ENCODE measurements at regions not wholly inside any gene's neighbourhood (a gene's known extent, or its start where the extent isn't known, plus 50 kb on each side); places are given as distances from the start of the nearest gene placed in this dataset.

GRCh38 chr11:116473206-116473769, 299.5 kb downstream of the BUD13 start:
- H3K4me3 Mint-ChIP-seq (ENCODE audit: unreplicated experiment), result no peak overlapping the region
- no peak overlapping the region for H3K27ac Mint-ChIP-seq (ENCODE audit: unreplicated experiment)
- DNase-seq (ENCODE audit: extremely low spot score, unreplicated experiment), result no peak

GRCh38 chr11:116472651-116473050, 300.1 kb downstream of the BUD13 start:
- Mint-ChIP-seq H3K27ac (ENCODE audit: unreplicated experiment) (no peak overlapping the region), H3K4me3 (ENCODE audit: unreplicated experiment) (no peak overlapping the region)

More at GRCh38 chr11:116473206-116473769, 299.5 kb downstream of the BUD13 start:
- Mint-ChIP-seq H3K27me3 (ENCODE audit: unreplicated experiment) (no peaks in the 10 kb centered on the region), H3K9me3 (ENCODE audit: unreplicated experiment) (peaks cover 4% of the 10 kb centered on the region), H3K4me1 (ENCODE audit: unreplicated experiment) (peaks cover 2% of the 10 kb centered on the region), H3K36me3 (ENCODE audit: unreplicated experiment) (no peaks in the 10 kb centered on the region)
- no peak for TF ChIP-seq CTCF (IDR thresholded peaks at IDR 0.05)

GRCh38 chr11:116471608-116472256, 301.1 kb downstream of the BUD13 start:
- Mint-ChIP-seq H3K4me1 (ENCODE audit: unreplicated experiment) (peaks cover 2% of the 10 kb centered on the region), H3K36me3 (ENCODE audit: unreplicated experiment) (no peaks in the 10 kb centered on the region), H3K9me3 (ENCODE audit: unreplicated experiment) (peaks cover 4% of the 10 kb centered on the region), H3K27ac (ENCODE audit: unreplicated experiment) (no peak overlapping the region), H3K27me3 (ENCODE audit: unreplicated experiment) (no peaks in the 10 kb centered on the region), H3K4me3 (ENCODE audit: unreplicated experiment) (no peak overlapping the region)
- DNase-seq (ENCODE audit: extremely low spot score, unreplicated experiment), result no peak
- TF ChIP-seq CTCF (IDR thresholded peaks at IDR 0.05), result no peak

More at GRCh38 chr11:116472651-116473050, 300.1 kb downstream of the BUD13 start:
- peaks cover 2% of the 10 kb centered on the region for H3K4me1 Mint-ChIP-seq (ENCODE audit: unreplicated experiment)
- DNase-seq (ENCODE audit: extremely low spot score, unreplicated experiment), result no peak
- no peaks in the 10 kb centered on the region for H3K36me3 Mint-ChIP-seq (ENCODE audit: unreplicated experiment)
- no peaks in the 10 kb centered on the region for H3K27me3 Mint-ChIP-seq (ENCODE audit: unreplicated experiment)
- peaks cover 4% of the 10 kb centered on the region for H3K9me3 Mint-ChIP-seq (ENCODE audit: unreplicated experiment)
- no peak for TF ChIP-seq CTCF (IDR thresholded peaks at IDR 0.05)

GRCh38 chr11:116468699-116469098, 304.1 kb downstream of the BUD13 start:
- DNase-seq (ENCODE audit: extremely low spot score, unreplicated experiment), result no peak
- H3K9me3 Mint-ChIP-seq (ENCODE audit: unreplicated experiment), result peaks cover 4% of the 10 kb centered on the region
- H3K4me3 Mint-ChIP-seq (ENCODE audit: unreplicated experiment), result no peak overlapping the region
- TF ChIP-seq CTCF (IDR thresholded peaks at IDR 0.05), result no peak
- H3K36me3 Mint-ChIP-seq (ENCODE audit: unreplicated experiment), result no peaks in the 10 kb centered on the region
- H3K27me3 Mint-ChIP-seq (ENCODE audit: unreplicated experiment), result no peaks in the 10 kb centered on the region
- no peak overlapping the region for H3K27ac Mint-ChIP-seq (ENCODE audit: unreplicated experiment)
- peaks cover 2% of the 10 kb centered on the region for H3K4me1 Mint-ChIP-seq (ENCODE audit: unreplicated experiment)

- Mint-ChIP-seq H3K4me3 (ENCODE audit: unreplicated experiment) (no peak overlapping the region), H3K9me3 (ENCODE audit: unreplicated experiment) (peaks cover 4% of the 10 kb centered on the region), H3K36me3 (ENCODE audit: unreplicated experiment) (no peaks in the 10 kb centered on the region), H3K27me3 (ENCODE audit: unreplicated experiment) (no peaks in the 10 kb centered on the region), H3K27ac (ENCODE audit: unreplicated experiment) (no peak overlapping the region), H3K4me1 (ENCODE audit: unreplicated experiment) (peaks cover 2% of the 10 kb centered on the region)
- no peak for DNase-seq (ENCODE audit: extremely low spot score, unreplicated experiment)
- no peak for TF ChIP-seq CTCF (IDR thresholded peaks at IDR 0.05)
Observed at GRCh38 chr11:116467823-116468222, 305.0 kb downstream of the BUD13 start.
